HG03378 (cell line): ENCODE measurements at regions not wholly inside any gene's neighbourhood (a gene's known extent, or its start where the extent isn't known, plus 50 kb on each side); places are given as distances from the start of the nearest gene placed in this dataset.

Experiments
- ATAC-seq: cut with Tn5 transposase; IDR thresholded peaks from one replicate; pipeline ENCODE4 v1.9.1; 2021; ENCODE audit warnings: mild to moderate bottlenecking, moderate library complexity; ENCODE audit not compliant: unreplicated experiment

DNA sequence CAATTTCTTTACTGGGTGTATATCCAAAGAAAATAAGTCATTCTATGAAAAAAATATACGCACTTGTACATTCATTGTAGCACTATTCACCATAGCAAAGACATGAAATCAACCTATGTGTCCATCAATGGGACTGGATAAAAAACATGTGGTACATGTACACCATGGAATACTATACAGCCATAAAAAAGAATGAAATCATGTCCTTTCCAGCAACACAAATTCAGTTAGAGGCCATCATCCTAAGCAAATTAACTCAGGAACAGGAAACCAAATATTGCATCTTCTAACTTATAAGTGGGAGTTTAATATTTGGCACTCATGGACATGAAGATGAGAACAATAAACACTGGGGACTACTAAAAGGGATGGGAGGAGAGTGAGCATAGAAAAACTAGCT is 325.7 kb downstream of the TGFB2 start:
- no peak for ATAC-seq

DNA sequence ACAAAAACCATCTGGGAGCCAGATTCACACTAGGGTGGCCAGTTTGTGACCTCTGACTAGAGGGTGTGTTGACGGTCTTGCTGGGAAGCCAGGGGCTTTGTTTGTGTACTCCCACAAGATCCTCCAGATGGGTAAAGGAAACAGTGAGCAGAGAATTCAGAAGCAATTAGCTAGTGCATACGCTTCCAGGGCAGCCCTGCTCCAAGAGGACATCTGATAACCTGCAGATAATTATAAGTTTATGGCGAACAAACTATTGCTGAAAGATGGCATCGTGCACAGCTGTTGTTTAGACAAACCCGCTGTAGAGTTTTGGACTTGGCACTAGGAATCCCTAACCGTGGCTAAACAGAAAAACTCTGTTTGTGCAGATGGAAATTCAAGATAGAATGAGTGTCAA is 326.4 kb downstream of the TGFB2 start:
- no peak for ATAC-seq

DNA sequence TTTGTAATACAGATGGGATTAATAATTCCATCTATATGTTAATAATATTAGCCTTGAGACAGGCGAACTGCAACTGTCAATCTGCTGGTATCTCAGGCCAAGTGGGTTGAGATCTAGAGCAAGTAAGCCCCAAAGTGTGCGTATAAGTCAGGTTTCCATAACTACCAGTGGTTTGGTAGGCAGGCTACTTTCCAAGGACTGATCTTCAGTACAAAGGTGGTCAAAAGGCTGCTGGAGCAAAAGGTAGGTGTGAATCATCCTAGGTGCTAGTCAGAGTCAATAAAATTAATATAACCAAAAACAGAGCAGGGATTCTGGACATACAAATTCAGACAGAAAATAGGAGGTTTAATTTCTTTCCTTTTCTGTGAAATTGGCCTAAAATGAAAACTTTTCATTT is 328.0 kb downstream of the TGFB2 start:
- ATAC-seq: no peak

DNA sequence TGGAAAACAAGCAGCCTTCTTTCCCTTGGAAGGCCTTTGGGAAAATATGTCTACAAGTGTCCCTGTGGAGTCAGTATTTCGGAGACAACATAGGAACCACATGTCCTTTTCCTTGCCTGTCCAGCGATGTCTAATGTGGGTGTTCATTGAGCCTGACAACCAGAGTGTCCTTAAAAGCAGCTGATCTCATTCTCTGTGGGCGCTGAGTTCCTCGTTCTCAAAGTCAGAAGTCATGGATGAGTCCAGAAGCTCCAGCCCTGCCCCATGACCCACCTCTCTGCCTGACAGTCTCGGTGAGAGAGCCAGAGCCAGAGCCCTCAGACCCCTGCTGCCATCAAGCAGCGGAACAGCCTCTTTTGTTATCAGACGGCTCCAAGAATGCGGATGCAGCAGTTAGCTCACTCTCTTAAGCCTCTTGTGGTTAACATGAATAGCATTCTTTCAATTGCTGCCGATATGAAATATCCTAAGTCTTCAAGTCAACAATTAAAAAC is 329.2 kb downstream of the TGFB2 start:
- no peak for ATAC-seq

DNA sequence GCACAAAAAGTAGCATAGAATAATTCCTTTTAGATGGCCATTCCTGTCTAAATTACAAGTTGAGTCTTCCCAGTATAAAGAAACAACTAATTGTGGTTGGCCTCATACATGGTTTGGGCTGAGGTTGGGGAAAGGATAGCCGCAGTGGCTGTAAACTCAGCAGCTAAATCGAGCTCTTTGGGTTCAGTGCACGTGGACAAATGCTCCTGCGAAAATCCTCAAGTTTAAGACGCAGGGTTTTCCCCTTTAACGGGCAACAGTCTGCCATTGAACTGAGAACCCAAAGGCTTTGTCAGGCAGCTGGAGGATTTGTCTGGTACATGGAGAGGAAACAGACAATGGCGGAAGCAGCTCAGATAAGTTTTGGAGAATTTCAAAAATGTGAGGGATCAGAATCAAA is 331.9 kb downstream of the TGFB2 start:
- ATAC-seq: no peak

DNA sequence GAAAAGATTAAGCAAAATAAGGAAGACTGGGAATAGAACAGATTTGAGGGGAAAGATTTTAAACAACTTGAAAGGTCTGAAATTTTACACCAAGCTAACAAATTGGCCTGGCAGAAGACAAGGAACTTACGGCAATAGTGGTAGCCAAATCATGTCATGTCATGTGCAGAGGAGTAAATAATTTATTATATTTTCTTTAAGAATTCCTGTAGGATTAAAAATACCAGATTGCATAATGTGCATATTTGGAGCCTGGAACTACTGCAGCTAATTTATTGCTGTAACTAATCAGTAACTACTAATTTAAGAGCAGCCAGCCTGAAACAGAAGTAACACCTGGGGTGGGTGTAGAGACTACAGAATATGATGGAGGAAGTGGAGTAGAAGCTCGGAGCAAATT is 334.3 kb downstream of the TGFB2 start:
- no peak for ATAC-seq

DNA sequence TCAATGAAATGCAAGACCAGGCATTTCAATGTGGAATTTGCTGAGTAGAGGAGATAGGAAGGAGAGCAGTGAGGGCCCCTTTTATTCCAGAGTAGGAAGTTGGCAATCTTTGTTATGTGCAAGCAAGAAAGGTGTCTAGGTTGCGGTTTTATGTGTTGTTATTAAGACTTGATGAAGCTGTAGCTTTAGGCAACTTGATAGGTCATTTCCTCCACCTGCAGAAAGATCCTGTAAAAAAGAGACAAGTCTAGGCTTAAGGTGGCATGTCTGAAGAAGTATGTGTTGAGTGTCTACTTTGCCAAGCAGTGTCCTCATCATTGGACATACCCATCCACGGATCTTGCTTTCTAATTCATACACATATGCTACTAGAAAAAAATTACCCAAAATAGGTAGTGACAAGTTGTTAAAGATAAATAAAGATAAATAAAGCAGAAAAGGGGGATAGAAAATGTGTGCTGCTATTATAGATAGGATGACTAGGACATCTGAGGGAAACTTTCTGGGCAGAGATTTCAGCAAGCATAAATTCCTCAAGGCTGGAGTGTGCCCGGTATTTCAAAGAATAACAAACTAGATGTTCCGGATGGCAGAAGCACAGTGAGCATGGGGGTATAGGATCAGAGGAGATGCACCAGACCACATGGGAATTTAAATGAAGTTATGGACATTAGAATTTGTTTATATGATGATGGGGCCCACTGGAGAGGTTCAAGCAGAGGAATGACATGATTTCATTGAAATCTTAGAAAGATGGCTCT is 335.0 kb downstream of the TGFB2 start:
- no peak for ATAC-seq

DNA sequence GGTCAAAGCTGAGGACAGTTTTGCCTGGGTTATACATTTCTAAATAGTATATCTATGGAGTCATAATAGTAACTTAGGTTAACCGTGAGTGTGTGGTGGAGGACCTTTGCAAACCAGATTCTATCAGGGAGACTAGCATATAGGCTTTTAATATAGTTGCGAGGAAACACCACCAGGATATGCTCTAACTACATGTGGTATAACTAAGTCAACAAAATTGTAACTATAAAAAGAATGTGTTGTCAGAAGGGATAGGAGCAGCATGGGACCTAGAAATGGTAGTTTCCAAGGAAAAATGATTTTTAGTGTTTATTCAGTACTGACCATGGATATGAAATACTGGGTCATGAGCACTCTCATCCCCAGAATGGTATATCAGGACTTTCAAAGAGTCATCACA is 338.1 kb downstream of the TGFB2 start:
- ATAC-seq: no peak

DNA sequence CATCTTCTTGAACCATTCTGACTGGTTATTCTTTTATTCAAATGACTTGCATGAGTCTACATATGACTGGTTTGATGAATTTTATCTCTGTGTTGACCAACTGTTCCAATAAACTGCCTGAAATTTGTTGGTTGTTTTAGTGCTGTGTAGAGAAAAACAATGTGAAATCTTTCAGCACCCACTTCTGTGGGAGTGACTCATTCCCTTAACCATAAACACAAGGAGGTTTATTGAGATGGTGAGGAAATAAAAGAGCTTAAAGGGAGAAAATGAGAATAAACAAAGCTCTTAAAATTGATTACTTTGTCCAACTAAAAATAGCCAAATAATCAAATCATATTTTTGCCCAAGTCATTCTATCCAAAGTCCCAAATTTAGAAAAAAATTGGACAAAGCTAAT is 341.1 kb downstream of the TGFB2 start:
- ATAC-seq: no peak

DNA sequence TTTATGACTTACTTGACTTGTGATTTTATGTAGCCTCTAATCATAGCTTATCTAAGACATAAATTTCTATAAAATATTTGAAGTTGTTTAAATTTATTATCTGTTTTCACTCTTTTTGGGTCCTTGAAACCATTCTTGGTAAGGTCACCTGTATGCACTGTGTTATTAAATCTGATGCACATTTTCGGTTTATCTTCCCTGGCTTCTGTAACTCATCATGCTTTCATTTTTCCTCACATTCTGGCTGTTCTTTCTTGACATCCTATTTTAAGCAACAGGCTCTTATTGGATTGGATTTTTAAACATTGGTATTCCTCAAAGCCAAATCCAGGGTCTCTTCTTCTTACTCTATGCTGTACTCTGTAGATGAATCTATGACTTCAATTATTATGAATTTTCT is 341.6 kb downstream of the TGFB2 start:
- ATAC-seq: no peak

DNA sequence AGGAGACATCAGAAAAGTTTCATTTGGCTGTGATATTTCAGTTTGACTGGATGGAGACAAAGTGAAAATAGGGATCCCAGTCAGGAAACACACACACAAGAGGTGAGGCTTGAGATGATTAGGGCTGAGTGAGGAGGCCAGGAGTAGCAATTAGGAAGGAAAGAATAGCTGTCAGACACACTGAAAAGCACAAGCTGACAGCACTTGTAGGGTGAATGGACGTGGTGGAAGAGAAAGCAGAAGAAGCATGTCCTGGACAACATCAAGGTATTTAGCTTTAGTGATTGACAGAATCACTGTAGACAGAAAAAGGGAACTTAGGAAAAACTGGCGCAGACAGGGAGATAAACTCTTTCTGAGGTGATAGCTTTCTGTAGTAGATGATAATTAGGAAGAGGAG is 347.7 kb downstream of the TGFB2 start:
- ATAC-seq: no peak

DNA sequence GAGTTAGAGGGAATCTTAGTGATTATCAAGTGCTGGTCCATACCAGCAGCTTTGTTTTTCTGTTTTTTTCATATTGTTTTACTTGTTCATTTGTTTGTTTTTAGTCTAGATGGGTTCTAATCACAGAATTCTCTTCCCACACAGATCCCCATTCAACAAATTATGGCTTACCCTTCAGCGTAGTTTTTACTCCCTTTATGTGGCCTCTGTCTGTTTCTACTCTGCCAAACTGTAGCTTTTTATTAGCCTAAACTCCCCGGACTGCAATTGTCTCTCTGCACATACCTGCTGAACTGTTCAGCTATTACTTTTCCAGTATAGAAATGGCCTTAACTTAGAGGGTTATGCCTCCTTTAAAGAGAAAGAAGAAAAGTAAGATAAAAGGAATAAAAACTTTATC is 348.5 kb downstream of the TGFB2 start:
- no peak for ATAC-seq

DNA sequence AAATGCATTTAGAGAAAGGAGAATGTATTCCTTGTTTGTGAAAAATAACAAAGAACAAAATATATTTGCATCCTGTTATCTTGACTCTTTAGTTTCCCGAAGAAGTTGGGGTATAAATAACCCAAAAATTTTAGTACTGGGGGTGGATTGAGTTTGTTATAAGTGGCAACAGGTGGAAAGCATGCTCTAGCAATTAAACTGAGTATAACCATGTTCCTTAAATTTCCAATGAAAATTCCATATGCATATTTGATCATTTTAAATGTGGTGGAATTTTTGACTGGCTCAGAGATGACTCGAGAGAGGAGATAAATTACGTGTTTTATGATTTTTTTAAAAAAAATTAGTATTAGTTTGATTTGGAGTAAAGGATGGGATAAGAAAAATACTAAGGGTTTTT is 348.9 kb downstream of the TGFB2 start:
- no peak for ATAC-seq

DNA sequence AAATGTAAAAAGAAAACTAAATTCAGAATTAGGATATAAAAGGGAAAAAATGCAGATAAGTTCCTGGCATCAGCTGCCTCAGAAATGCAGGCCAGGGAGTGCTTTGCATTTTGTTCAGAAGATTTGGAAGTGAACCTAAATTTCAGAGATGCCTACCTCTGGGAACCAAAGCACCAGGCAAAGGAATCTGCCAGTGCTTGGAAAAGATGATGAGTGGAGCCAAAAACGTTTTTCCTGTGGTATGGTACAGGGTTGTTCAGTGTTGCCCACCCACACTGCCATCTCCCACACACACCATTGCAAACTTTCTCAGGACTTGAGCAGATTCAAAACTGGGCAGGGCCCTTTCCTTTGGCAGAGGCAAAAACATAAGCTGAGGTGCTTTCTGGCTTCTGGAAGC is 349.5 kb downstream of the TGFB2 start:
- no peak for ATAC-seq

DNA sequence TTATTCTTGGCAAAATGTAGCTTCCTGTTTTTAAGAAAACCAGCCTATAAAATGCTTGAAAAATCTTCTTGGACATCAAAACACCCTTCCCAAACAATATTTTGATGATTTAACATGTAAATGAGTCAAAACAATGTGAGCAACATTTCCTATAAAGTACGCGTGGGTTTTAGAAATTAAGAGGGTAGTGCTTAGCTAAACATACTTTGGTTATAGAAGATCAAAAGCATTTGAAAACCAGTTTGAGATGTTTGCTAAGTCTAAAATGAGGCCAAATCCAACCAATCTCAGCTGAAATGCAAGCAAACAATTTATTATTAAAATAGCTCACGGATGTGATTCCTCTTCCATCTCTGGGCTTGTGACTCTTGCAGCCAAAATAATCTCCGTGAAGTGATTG is 350.4 kb downstream of the TGFB2 start:
- ATAC-seq: no peak

DNA sequence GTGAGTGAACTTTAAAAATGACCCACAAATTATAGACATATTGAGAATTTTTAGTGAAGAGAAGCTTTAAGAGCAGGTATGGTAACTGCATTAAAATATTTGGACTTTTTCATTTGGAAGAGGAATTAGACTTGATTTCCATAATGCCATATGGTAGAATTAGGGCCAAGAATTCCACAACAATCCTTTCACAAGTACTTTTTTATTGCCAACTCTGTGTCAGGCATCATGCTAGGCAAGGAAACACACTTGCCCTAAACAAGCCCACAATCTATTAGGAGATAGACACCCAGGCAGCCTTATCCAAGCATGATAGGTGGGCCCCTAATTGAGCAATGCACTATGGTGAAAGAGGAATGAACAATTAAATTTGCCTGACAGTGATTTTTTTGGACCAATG is 353.0 kb downstream of the TGFB2 start:
- ATAC-seq: no peak

DNA sequence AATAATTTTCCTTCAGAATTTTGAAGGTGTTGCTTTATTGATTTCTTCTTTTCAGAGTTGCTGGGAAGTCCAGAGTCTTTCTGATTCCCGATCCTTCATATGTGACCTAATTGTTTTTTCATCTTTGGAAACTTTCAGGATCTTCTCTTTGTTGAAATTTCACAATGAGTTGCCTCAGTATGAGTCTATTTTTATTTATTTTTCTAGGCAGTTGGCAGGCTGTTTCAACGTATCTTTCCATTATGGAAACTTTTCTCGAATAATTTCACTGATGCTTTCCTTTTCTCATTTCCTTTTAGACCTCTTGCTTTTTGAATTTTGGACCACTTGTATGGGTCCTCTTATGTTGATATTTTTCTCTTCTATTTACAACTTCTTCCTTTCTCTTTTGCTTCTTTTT is 354.3 kb downstream of the TGFB2 start:
- no peak for ATAC-seq

DNA sequence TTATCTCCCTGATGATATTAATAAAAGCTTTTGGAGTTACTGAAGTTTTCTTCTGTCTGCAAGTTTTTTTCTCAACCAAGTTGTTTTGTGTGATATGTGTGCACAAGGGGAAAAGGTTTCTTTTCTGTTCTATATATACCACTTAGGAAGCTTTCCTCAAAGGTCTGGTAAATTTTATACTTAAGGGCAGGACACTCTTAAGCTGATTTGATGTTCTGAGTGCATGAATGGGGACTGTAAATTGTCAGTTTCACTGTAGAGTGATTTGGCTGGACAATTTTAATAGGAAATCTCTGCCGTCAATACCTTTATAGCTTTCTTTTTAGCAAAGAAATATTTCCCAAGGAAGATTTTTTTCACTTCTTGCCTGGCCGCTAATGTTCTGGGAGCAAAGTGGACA is 354.7 kb downstream of the TGFB2 start:
- no peak for ATAC-seq

DNA sequence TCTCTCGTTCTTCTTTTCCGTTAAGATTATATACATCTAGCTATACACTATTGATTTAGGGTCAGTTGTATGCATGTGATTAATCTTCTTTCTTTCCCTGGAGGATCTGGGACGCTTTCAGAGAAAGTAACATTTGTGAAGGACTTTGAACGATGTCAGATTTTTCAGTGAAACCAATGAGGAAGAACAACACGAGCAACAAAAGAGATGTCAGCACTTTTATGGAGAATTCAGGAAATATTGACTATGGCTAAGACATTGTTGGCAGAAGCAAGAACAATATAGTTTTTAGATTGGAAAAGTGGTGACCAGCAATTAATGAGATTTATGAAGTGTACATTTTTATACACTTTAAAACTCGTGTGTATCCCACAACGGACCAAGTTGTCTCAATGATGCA is 355.5 kb downstream of the TGFB2 start:
- ATAC-seq: no peak

DNA sequence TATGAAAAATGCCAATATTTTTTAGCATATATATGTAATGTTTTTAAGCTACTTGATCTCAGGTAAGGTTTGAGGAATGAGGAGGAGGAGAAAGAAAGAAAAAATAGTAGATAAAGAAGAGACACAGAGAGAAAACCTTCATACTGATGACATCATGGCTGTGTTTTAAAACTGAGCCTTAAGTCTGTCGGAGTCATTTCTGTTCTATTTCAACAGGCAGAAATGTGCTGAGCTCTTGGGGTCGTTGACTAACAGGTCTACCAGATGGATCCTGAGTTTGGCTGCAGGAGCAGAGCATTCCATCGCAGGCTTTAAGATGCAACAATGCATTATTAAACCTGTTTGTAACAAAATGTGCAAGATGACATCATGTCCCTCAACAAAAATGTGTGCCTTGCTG is 356.0 kb downstream of the TGFB2 start:
- no peak for ATAC-seq

DNA sequence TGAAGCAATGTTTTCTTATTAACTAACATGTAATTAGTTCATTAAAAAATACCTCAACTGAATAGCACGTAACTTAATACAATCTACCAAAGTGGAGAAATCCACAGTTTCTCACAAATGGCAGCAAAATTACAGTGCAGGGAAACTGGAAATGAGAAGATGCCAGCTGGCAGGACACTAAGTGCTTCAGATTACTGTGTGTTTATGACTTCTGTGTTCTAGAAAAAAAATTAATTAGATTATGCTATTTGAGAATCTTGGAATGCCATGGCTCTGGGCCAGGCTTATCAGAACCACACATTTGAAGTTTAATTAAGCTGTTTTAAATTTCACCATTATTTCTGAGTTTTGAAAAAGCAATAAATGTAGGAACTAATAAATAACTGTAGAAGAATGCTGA is 357.6 kb downstream of the TGFB2 start:
- ATAC-seq: no peak

DNA sequence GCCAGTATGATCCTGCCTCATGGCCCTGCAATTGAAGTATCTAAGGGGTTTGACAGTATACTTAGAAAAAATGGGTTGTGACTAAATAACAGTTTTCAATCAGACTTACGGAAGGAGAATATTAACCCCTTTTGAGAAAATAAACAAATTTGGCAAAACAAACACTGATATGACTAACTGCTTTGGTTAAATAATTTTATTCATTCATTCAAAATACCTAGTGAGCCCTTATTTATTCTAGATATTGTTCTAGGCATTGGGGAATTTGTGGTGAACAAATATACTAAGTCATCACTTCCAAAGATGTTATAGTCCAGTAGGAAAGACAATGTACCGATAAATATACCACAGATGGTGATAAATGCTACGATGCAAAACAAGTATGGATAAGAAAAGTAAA is 358.7 kb downstream of the TGFB2 start:
- no peak for ATAC-seq

DNA sequence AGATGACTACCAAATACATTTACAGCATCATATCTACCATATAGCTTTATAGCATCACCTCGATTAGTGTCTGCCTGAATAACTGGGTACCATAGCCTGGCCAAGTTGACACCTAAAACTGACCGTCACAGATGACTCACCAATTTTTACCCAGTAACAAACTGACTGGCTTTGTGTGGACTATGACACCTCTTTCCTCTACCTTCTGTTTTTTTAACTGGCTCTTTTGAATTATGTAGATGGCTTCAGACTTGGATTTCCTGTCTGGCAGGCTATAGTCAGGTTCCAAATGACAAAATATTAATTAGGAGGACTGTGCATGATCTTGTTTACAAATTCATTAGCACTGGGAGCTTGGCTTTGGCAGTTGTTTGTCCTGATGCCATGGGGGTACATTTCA is 360.3 kb downstream of the TGFB2 start:
- no peak for ATAC-seq
